ENCODE measurements at regions not wholly inside any gene's neighbourhood (a gene's known extent, or its start where the extent isn't known, plus 50 kb on each side); places are given as distances from the start of the nearest gene placed in this dataset.

GRCh38 chr6:88491266-88491880 is 325.2 kb upstream of the CNR1 start:
- WGBS, 2 donors, result 66 to 80% methylated on average over 4 of the region's 4 CpGs
- no peak overlapping the region for H3K4me3 ChIP-seq (ENCODE audit: low read depth, poor library complexity, severe bottlenecking)
- DNase-seq (ENCODE audit: low spot score in 2 of 2), result no peak
- intact Hi-C loops (cut with DNase I; ENCODE audit: low total_unique reads), result no loop called here
- no peak for TF ChIP-seq POLR2A (IDR thresholded peaks at IDR 0.05)
- no peak for TF ChIP-seq CTCF (IDR thresholded peaks at IDR 0.05)

- no peak overlapping the region for H3K4me3 ChIP-seq (ENCODE audit: low read depth, poor library complexity, severe bottlenecking)
- TF ChIP-seq CTCF (IDR thresholded peaks at IDR 0.05) (no peak), POLR2A (IDR thresholded peaks at IDR 0.05) (no peak)
- intact Hi-C loops (cut with DNase I; ENCODE audit: low total_unique reads), result no loop called here
- no peak for DNase-seq (ENCODE audit: low spot score in 2 of 2)
- 56 to 67% methylated on average over 2 of the region's 2 CpGs for WGBS, 2 donors
These were observed 324.7 kb upstream of the CNR1 start for GRCh38 chr6:88490908-88491264.

GRCh38 chr6:88490195-88490907 is 324.2 kb upstream of the CNR1 start:
- TF ChIP-seq CTCF (IDR thresholded peaks at IDR 0.05) (no peak), POLR2A (IDR thresholded peaks at IDR 0.05) (no peak)
- intact Hi-C loops (cut with DNase I; ENCODE audit: low total_unique reads), result no loop called here
- no peak for DNase-seq (ENCODE audit: low spot score in 2 of 2)
- no peak overlapping the region for H3K4me3 ChIP-seq (ENCODE audit: low read depth, poor library complexity, severe bottlenecking)
- 80 to 82% methylated on average over 6 of the region's 6 CpGs for WGBS, 2 donors

- 74 to 78% methylated on average over 2 of the region's 2 CpGs for WGBS, 2 donors
- no peak overlapping the region for H3K4me3 ChIP-seq (ENCODE audit: low read depth, poor library complexity, severe bottlenecking)
- intact Hi-C loops (cut with DNase I; ENCODE audit: low total_unique reads), result no loop called here
- TF ChIP-seq POLR2A (IDR thresholded peaks at IDR 0.05) (no peak), CTCF (IDR thresholded peaks at IDR 0.05) (no peak)
- DNase-seq (ENCODE audit: low spot score in 2 of 2), result no peak
These were observed 317.3 kb upstream of the CNR1 start for GRCh38 chr6:88483424-88483823.

- no peak for TF ChIP-seq CTCF (IDR thresholded peaks at IDR 0.05)
- no peak for TF ChIP-seq POLR2A (IDR thresholded peaks at IDR 0.05)
- WGBS, 2 donors, result 58 to 76% methylated on average over 1 of the region's 1 CpG
- no peak for DNase-seq (ENCODE audit: low spot score in 2 of 2)
- intact Hi-C loops (cut with DNase I; ENCODE audit: low total_unique reads), result no loop called here
- H3K4me3 ChIP-seq (ENCODE audit: low read depth, poor library complexity, severe bottlenecking), result no peak overlapping the region
These were observed 316.3 kb upstream of the CNR1 start for GRCh38 chr6:88482465-88482864.

- TF ChIP-seq POLR2A (IDR thresholded peaks at IDR 0.05), result no peak
- no peak for TF ChIP-seq CTCF (IDR thresholded peaks at IDR 0.05)
- 73 to 80% methylated on average over 1 of the region's 1 CpG for WGBS, 2 donors
- no peak overlapping the region for H3K4me3 ChIP-seq (ENCODE audit: low read depth, poor library complexity, severe bottlenecking)
- intact Hi-C loops (cut with DNase I; ENCODE audit: low total_unique reads), result no loop called here
- no peak for DNase-seq (ENCODE audit: low spot score in 2 of 2)
These were observed 315.4 kb upstream of the CNR1 start for GRCh38 chr6:88481519-88481918.
